GM12878 (cell line): ENCODE measurements at regions not wholly inside any gene's neighbourhood (a gene's known extent, or its start where the extent isn't known, plus 50 kb on each side); places are given as distances from the start of the nearest gene placed in this dataset.

Experiments
- BCL3 ChIP-seq: IDR thresholded peaks from 2 replicates; pipeline ENCODE4 v1.6.1; 2011; ENCODE audit warnings: borderline replicate concordance, low read depth, mild to moderate bottlenecking, moderate library complexity, low read length; ENCODE audit not compliant: insufficient read depth, poor library complexity, severe bottlenecking
- CTCF ChIP-seq, 3 experiments: IDR thresholded peaks in 2 of 3; conservative IDR thresholded peaks in 1 of 3; 2 replicates each; pipeline ENCODE4 v1.5.1; 2011; ENCODE audit warnings: low read depth in 3 of 3, low read length in 3 of 3, mild to moderate bottlenecking in 3 of 3, control low read depth in 2 of 3, moderate library complexity in 2 of 3, inconsistent platforms in 1 of 3, mixed read lengths in 1 of 3; ENCODE audit not compliant: control insufficient read depth in 2 of 3, insufficient read depth in 1 of 3; ENCODE audit errors: extremely low read depth in 1 of 3
- E2F8 ChIP-seq: fragments of 450-650 bp; IDR thresholded peaks from 2 replicates; pipeline ENCODE4 v1.6.1; 2018; ENCODE audit warnings: mild to moderate bottlenecking, low read depth, moderate library complexity; ENCODE audit not compliant: partially characterized antibody
- EZH2 ChIP-seq: IDR thresholded peaks from 2 replicates; pipeline ENCODE4 v1.6.1; 2012; ENCODE audit warnings: low read depth, mild to moderate bottlenecking, control low read depth, inconsistent platforms, low read length, borderline replicate concordance; ENCODE audit not compliant: control insufficient read depth
- POLR2AphosphoS2 ChIP-seq: IDR thresholded peaks from 2 replicates; pipeline ENCODE4 v1.6.1; 2011; ENCODE audit warnings: low read depth, mild to moderate bottlenecking, low read length, improper control_type of control experiment, moderate library complexity
- SMAD1 ChIP-seq: fragments of 450-650 bp; IDR thresholded peaks from 2 replicates; pipeline ENCODE4 v1.6.1; 2018; ENCODE audit warnings: mild to moderate bottlenecking, low read depth; ENCODE audit not compliant: partially characterized antibody
- USF1 ChIP-seq: IDR thresholded peaks from 2 replicates; pipeline ENCODE4 v1.6.1; 2011; ENCODE audit warnings: borderline replicate concordance, low read depth, mild to moderate bottlenecking, moderate library complexity, mixed read lengths, low read length; ENCODE audit not compliant: insufficient read depth; ENCODE audit errors: extremely low read length
- TF ChIP-seq, protein P1 (sequence below): fragments of 450-650 bp; IDR thresholded peaks from 2 replicates; pipeline ENCODE4 v1.6.1; 2017; ENCODE audit warnings: borderline replicate concordance

GRCh38 chr2:210922419-210922818 lies 366.0 kb downstream of the CPS1 start:
- TF ChIP-seq BCL3, result no peak
- TF ChIP-seq E2F8, result no peak
- TF ChIP-seq, protein P1, sequence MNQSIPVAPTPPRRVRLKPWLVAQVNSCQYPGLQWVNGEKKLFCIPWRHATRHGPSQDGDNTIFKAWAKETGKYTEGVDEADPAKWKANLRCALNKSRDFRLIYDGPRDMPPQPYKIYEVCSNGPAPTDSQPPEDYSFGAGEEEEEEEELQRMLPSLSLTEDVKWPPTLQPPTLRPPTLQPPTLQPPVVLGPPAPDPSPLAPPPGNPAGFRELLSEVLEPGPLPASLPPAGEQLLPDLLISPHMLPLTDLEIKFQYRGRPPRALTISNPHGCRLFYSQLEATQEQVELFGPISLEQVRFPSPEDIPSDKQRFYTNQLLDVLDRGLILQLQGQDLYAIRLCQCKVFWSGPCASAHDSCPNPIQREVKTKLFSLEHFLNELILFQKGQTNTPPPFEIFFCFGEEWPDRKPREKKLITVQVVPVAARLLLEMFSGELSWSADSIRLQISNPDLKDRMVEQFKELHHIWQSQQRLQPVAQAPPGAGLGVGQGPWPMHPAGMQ, result no peak
- TF ChIP-seq SMAD1, result no peak
- TF ChIP-seq CTCF (IDR thresholded peaks at IDR 0.05 in 2 of 3, conservative IDR thresholded peaks at IDR 0.05 in 1 of 3; ENCODE audit: control insufficient read depth in 2 of 3, extremely low read depth in 1 of 3, insufficient read depth in 1 of 3, low read depth in 3 of 3, low read length in 3 of 3), result no peak
- no peak for TF ChIP-seq POLR2AphosphoS2
- TF ChIP-seq EZH2, result no peak
- no peak for TF ChIP-seq USF1
